ENCODE measurements at regions not wholly inside any gene's neighbourhood (a gene's known extent, or its start where the extent isn't known, plus 50 kb on each side); places are given as distances from the start of the nearest gene placed in this dataset.

DNA sequence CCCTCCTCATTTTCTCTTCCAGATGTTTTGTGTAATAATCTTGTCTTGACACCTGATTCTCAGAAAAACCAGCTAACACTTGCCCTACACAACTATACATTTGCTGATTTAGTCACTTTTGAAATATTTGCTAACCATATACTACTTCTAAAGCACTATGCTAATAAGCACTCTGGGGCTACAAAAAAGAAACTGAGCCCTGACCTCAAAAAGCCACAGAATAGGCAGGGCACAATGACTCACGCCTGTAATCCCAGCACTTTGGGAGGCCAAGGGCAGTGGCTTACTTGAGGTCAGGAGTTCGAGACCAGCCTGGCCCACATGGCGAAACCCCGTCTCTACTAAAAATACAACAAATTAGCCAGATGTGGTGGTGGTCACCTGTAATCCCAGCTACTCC lies 266.0 kb downstream of the RAD51AP2 start:
- Histone ChIP-seq H2BK15ac (ENCODE audit: low read depth, low read length) (no peak overlapping the region), H3K23ac (ENCODE audit: insufficient read length, low read depth, low read length) (no peak overlapping the region), H3K9ac (ENCODE audit: extremely low read depth, insufficient read length, low read length) (no peak overlapping the region), H3K14ac (ENCODE audit: insufficient read depth, low read length) (no peak overlapping the region), H2AK5ac (ENCODE audit: insufficient read length, low read length) (no peak overlapping the region), H2BK12ac (ENCODE audit: insufficient read length, low read depth, low read length) (no peak overlapping the region), H3K27me3 (ENCODE audit: insufficient read depth, low read length) (no peaks in the 10 kb centered on the region), H3K4me1 (ENCODE audit: insufficient read depth, low read length) (no peaks in the 10 kb centered on the region), H3K27ac (ENCODE audit: insufficient read length, low read depth, low read length) (no peak overlapping the region), H2BK20ac (ENCODE audit: low read depth, low read length, poor library complexity, severe bottlenecking) (no peak overlapping the region), H3K79me2 (ENCODE audit: insufficient read depth, low read length) (no peaks in the 10 kb centered on the region), H2BK120ac (ENCODE audit: low read depth, low read length, poor library complexity, severe bottlenecking) (no peak overlapping the region), H3K79me1 (ENCODE audit: insufficient read depth, low read depth, low read length, poor library complexity, severe bottlenecking) (no peaks in the 10 kb centered on the region), H4K91ac (ENCODE audit: insufficient read length, low read depth, low read length) (no peak overlapping the region), H3K56ac (ENCODE audit: insufficient read length, low read depth, low read length) (no peak overlapping the region), H2AFZ (ENCODE audit: low read length) (no peak overlapping the region), H3K9me3 (ENCODE audit: control insufficient read depth, low read depth, low read length) (no peaks in the 10 kb centered on the region), H3K18ac (ENCODE audit: insufficient read length, low read depth, low read length) (no peak overlapping the region), H4K20me1 (ENCODE audit: control insufficient read depth, insufficient read depth, insufficient read length) (no peaks in the 10 kb centered on the region), H4K8ac (replicated peaks; ENCODE audit: insufficient read length, low read depth, low read length) (no peak overlapping the region), H2BK5ac (ENCODE audit: insufficient read length, low read length) (no peak overlapping the region), H3K23me2 (ENCODE audit: insufficient read length, low read depth, low read length, poor library complexity, severe bottlenecking) (no peaks in the 10 kb centered on the region), H3T11ph (ENCODE audit: low read length) (no peak overlapping the region), H3K4ac (ENCODE audit: low read depth, low read length) (no peak overlapping the region), H3K4me2 (ENCODE audit: insufficient read depth, insufficient read length, low read length) (no peak overlapping the region), H4K5ac (ENCODE audit: insufficient read length, low read depth, low read length) (no peak overlapping the region)
- TF ChIP-seq, protein P1, sequence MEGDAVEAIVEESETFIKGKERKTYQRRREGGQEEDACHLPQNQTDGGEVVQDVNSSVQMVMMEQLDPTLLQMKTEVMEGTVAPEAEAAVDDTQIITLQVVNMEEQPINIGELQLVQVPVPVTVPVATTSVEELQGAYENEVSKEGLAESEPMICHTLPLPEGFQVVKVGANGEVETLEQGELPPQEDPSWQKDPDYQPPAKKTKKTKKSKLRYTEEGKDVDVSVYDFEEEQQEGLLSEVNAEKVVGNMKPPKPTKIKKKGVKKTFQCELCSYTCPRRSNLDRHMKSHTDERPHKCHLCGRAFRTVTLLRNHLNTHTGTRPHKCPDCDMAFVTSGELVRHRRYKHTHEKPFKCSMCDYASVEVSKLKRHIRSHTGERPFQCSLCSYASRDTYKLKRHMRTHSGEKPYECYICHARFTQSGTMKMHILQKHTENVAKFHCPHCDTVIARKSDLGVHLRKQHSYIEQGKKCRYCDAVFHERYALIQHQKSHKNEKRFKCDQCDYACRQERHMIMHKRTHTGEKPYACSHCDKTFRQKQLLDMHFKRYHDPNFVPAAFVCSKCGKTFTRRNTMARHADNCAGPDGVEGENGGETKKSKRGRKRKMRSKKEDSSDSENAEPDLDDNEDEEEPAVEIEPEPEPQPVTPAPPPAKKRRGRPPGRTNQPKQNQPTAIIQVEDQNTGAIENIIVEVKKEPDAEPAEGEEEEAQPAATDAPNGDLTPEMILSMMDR (conservative IDR thresholded peaks at IDR 0.05): no peak
- no peak overlapping the region; a peak in 1 of 7 replicates for H3K27ac Mint-ChIP-seq
- no peaks in the 10 kb centered on the region; a peak in 1 of 5 replicates for H3K9me3 Mint-ChIP-seq
- no peaks in the 10 kb centered on the region for H3K36me3 Mint-ChIP-seq (ENCODE audit: insufficient read depth in 1 of 3, low read depth in 3 of 3)
- H3K4me3 Mint-ChIP-seq: no peak overlapping the region
- no peak for DNase-seq
- no CpG with 5 or more reads among the region's 4 CpGs for WGBS (ENCODE audit: extremely low coverage, insufficient read length, low lambda C conversion rate)
- no peaks in the 10 kb centered on the region for H3K27me3 Mint-ChIP-seq (ENCODE audit: low read depth)
- H3K4me1 Mint-ChIP-seq: no peaks in the 10 kb centered on the region

Measured in H9 (cell line).